Lung (tissue), 11 donors: ENCODE measurements at regions not wholly inside any gene's neighbourhood (a gene's known extent, or its start where the extent isn't known, plus 50 kb on each side); places are given as distances from the start of the nearest gene placed in this dataset.

Experiments used
- ATAC-seq: fragments of 200-7000 bp; cut with Tn5 transposase; one replicate; pipeline ENCODE4 v1.9.1; 2020; ENCODE audit warnings: moderate number of reproducible peaks; ENCODE audit not compliant: insufficient read depth, low FRiP score
- DNase-seq, 3 donors: peaks; one replicate each; pipeline ENCODE4 v3.0.0-alpha.2; 2013 to 2017
- H3K27ac ChIP-seq, 2 donors: one replicate each; pipeline ENCODE4 v1.5.1; 2013; ENCODE audit warnings: mild to moderate bottlenecking in 2 of 2, moderate library complexity in 2 of 2, control low read depth in 1 of 2, inconsistent platforms in 1 of 2, low read depth in 1 of 2, low read length in 1 of 2
- H3K27me3 ChIP-seq, 3 donors: one replicate each; pipeline ENCODE4 v1.5.1; 2013; ENCODE audit warnings: low read length in 2 of 3; ENCODE audit not compliant: control insufficient read depth in 3 of 3, insufficient read depth in 3 of 3
- H3K36me3 ChIP-seq, 4 donors: one replicate each; pipeline ENCODE4 v1.5.1; 2013; ENCODE audit warnings: low read length in 4 of 4, mild to moderate bottlenecking in 1 of 4, moderate library complexity in 1 of 4; ENCODE audit not compliant: control insufficient read depth in 4 of 4, insufficient read depth in 4 of 4
- H3K4me1 ChIP-seq, 5 donors: one replicate each; pipeline ENCODE4 v1.5.1; 2013; ENCODE audit warnings: low read length in 5 of 5, mild to moderate bottlenecking in 2 of 5, moderate library complexity in 1 of 5; ENCODE audit not compliant: control insufficient read depth in 5 of 5, insufficient read depth in 5 of 5
- H3K4me3 ChIP-seq: one replicate; pipeline ENCODE4 v1.5.1; 2013; ENCODE audit warnings: mild to moderate bottlenecking, control low read depth, moderate library complexity
- H3K9ac ChIP-seq, 2 donors: one replicate each; pipeline ENCODE4 v1.5.1; 2013; ENCODE audit warnings: low read length in 2 of 2, control low read depth in 1 of 2; ENCODE audit not compliant: insufficient read depth in 1 of 2
- H3K9me3 ChIP-seq, 4 donors: one replicate each; pipeline ENCODE4 v1.5.1; 2013; ENCODE audit warnings: low read length in 3 of 4, mild to moderate bottlenecking in 1 of 4, moderate library complexity in 1 of 4; ENCODE audit not compliant: control insufficient read depth in 4 of 4, insufficient read depth in 3 of 4
- WGBS, 2 donors: extraction: QIAGEN DNeasy Blood & Tissue Kit; methylation state at CpG; one replicate each; pipeline ENCODE4 v1.1.7; 2013; 5-methylcytosine and 5-hydroxymethylcytosine counted together
- TF ChIP-seq, protein P1 (sequence below): IDR thresholded peaks from 2 replicates; pipeline ENCODE4 v1.5.1; 2012; ENCODE audit warnings: mild to moderate bottlenecking; ENCODE audit errors: control extremely low read depth, extremely low read depth
- donor health status: control.
- donor health status: control.
- donor health status: Bipolar disorder and iron deficiency.
- donor health status: healthy.
- donor health status: DM: yes; HTN: yes; CAD: no.

DNA sequence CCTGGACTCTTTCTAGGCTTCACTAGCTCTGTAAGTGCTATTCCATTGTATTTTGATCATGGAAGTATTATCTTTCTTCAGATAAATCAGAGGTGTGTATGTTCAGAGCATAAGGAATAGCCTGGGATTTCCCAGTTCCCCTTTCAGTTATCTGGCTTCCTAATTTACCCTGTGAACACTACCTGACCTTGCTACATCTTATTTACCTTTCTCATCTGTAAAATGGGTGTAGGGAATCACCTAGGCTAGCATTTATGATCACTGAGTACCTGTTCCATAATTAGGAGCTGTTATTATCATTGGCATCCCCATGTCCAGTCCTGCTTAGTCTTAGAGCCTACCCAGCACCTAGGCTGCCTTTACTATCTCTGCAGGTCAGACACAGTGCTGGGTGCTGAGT is 149.3 kb upstream of the NR2F2 start:
- Histone ChIP-seq H3K36me3 (no peaks in the 10 kb centered on the region), H3K4me1 (peaks cover 0 to 32% (median 3%) of the 10 kb centered on the region in 5 donors), H3K9me3 (no peaks in the 10 kb centered on the region), H3K4me3 (no peak overlapping the region), H3K27me3 (no peaks in the 10 kb centered on the region), H3K27ac (peak overlapping the region in 1 of 2 donors; percentile 23), H3K9ac (peak overlapping the region in 1 of 2 donors; percentile 50)
- TF ChIP-seq, protein P1, sequence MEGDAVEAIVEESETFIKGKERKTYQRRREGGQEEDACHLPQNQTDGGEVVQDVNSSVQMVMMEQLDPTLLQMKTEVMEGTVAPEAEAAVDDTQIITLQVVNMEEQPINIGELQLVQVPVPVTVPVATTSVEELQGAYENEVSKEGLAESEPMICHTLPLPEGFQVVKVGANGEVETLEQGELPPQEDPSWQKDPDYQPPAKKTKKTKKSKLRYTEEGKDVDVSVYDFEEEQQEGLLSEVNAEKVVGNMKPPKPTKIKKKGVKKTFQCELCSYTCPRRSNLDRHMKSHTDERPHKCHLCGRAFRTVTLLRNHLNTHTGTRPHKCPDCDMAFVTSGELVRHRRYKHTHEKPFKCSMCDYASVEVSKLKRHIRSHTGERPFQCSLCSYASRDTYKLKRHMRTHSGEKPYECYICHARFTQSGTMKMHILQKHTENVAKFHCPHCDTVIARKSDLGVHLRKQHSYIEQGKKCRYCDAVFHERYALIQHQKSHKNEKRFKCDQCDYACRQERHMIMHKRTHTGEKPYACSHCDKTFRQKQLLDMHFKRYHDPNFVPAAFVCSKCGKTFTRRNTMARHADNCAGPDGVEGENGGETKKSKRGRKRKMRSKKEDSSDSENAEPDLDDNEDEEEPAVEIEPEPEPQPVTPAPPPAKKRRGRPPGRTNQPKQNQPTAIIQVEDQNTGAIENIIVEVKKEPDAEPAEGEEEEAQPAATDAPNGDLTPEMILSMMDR = no peak
- DNase-seq (no peak), ATAC-seq (no peak)

DNA sequence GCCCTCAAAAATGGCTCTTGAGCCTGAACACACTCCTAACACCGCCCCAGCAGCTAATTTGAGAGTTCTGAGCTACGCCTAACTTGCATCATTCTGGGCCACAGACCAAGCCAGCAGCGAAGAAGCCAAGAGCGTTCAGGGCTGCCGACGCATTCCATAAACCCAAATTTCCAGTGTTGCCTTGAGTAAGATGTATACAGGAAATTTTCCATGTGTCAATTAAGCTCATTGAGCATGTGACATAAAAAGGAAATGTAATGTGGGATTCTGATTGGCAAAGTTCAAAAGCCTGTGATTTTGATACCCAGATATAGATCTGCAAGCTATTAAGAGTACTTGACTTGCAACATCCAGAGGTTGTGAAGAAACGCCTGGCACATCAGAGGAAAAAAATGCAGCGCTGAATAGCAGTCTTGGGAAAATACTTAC is 148.6 kb upstream of the NR2F2 start:
- H3K4me3 ChIP-seq = no peak overlapping the region

GRCh38 chr15:96182736-96183513 is 147.6 kb upstream of the NR2F2 start:
- Histone ChIP-seq H3K4me1 (peaks cover 0 to 24% (median 3%) of the 10 kb centered on the region in 5 donors), H3K27me3 (no peaks in the 10 kb centered on the region), H3K36me3 (no peaks in the 10 kb centered on the region), H3K9ac (no peak overlapping the region), H3K27ac (no peak overlapping the region), H3K9me3 (no peaks in the 10 kb centered on the region), H3K4me3 (no peak overlapping the region)
- 89 to 93% methylated on average over 12 of the region's 12 CpGs for WGBS, 2 donors
- TF ChIP-seq, protein P1 = no peak
- no peak for ATAC-seq
- no peak for DNase-seq

More for the DNA sequence above, 148.6 kb upstream of the NR2F2 start:
- Histone ChIP-seq H3K27me3 (no peaks in the 10 kb centered on the region), H3K4me1 (peaks cover 0 to 32% (median 3%) of the 10 kb centered on the region in 5 donors), H3K9me3 (no peaks in the 10 kb centered on the region), H3K27ac (no peak overlapping the region), H3K36me3 (no peaks in the 10 kb centered on the region), H3K9ac (no peak overlapping the region)
- TF ChIP-seq, protein P1 = no peak
- peak; percentile 54 for ATAC-seq
- 52 to 60% methylated on average over 8 of the region's 8 CpGs for WGBS, 2 donors
- DNase-seq = peak; percentile 84 to 97 (median 95)
